Panc1 (cell line): ENCODE measurements at regions not wholly inside any gene's neighbourhood (a gene's known extent, or its start where the extent isn't known, plus 50 kb on each side); places are given as distances from the start of the nearest gene placed in this dataset.

ENCODE experiments used
- SIN3A ChIP-seq: IDR thresholded peaks from 2 replicates; pipeline ENCODE4 v1.6.1; 2012; ENCODE audit warnings: low read depth, mild to moderate bottlenecking, low read length, moderate library complexity, borderline replicate concordance; ENCODE audit not compliant: insufficient read depth
- TF ChIP-seq, protein P1 (sequence below): fragments of 450-650 bp; IDR thresholded peaks from 2 replicates; pipeline ENCODE4 v1.5.1; 2017; ENCODE audit warnings: mild to moderate bottlenecking

DNA sequence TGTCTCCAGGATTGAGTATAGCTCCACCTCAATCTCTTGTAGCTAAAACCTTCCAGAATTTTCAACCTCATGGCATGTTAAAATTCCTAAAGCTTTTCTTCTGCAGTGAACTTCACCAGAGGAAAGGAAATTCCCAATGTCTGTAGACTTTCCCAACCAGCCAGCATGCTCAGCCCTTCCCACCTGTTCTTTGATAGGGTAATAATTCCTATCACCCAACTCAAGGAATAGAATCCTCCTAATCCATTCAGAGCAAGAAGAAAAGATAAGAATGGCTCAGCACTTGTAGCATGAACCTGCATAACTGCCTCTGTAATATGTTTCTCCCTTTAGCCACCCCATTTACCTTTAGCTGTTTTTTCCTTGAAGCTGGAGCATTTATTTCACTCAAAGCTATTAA is 301.8 kb upstream of the GADL1 start:
- TF ChIP-seq, protein P1, sequence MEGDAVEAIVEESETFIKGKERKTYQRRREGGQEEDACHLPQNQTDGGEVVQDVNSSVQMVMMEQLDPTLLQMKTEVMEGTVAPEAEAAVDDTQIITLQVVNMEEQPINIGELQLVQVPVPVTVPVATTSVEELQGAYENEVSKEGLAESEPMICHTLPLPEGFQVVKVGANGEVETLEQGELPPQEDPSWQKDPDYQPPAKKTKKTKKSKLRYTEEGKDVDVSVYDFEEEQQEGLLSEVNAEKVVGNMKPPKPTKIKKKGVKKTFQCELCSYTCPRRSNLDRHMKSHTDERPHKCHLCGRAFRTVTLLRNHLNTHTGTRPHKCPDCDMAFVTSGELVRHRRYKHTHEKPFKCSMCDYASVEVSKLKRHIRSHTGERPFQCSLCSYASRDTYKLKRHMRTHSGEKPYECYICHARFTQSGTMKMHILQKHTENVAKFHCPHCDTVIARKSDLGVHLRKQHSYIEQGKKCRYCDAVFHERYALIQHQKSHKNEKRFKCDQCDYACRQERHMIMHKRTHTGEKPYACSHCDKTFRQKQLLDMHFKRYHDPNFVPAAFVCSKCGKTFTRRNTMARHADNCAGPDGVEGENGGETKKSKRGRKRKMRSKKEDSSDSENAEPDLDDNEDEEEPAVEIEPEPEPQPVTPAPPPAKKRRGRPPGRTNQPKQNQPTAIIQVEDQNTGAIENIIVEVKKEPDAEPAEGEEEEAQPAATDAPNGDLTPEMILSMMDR: no peak
- no peak for TF ChIP-seq SIN3A
